Natural killer cell (primary cell): ENCODE measurements at regions not wholly inside any gene's neighbourhood (a gene's known extent, or its start where the extent isn't known, plus 50 kb on each side); places are given as distances from the start of the nearest gene placed in this dataset.
"Not testable (repeated sequence)": the region's sequence is repeated elsewhere in the genome, so short reads cannot be mapped to it uniquely, and the experiment has no call there.

Experiments
- ATAC-seq, 3 donors: fragments of 150-1000 bp in 2 of 3; fragments of 200-7000 bp in 1 of 3; cut with Tn5 transposase; 1 replicate in 1 of 3; 2 replicates in 2 of 3; pipeline ENCODE4 v1.10.0; 2021; ENCODE audit warnings: mild to moderate bottlenecking in 2 of 3, moderate library complexity in 2 of 3
- DNase-seq, 2 donors: peaks; one replicate each; pipeline versions ENCODE4 v3.0.0 to v3.0.0-alpha.2; 2013 to 2021; ENCODE audit warnings: mixed read lengths in 1 of 2
- H3K27ac ChIP-seq: one replicate; pipeline ENCODE4 v1.5.1; 2013; ENCODE audit warnings: mild to moderate bottlenecking, low read length
- H3K27me3 ChIP-seq: one replicate; pipeline ENCODE4 v1.6.1; 2013; ENCODE audit warnings: low read length; ENCODE audit not compliant: control insufficient read depth, insufficient read depth
- H3K36me3 ChIP-seq: one replicate; pipeline ENCODE4 v1.6.1; 2013; ENCODE audit warnings: low read length; ENCODE audit not compliant: control insufficient read depth, insufficient read depth
- H3K4me1 ChIP-seq: one replicate; pipeline ENCODE4 v1.6.1; 2013; ENCODE audit warnings: low read length; ENCODE audit not compliant: control insufficient read depth, insufficient read depth
- H3K4me3 ChIP-seq: one replicate; pipeline ENCODE4 v1.5.1; 2013; ENCODE audit warnings: low read length
- H3K9me3 ChIP-seq: one replicate; pipeline ENCODE4 v1.6.1; 2013; ENCODE audit warnings: low read length; ENCODE audit not compliant: control insufficient read depth, insufficient read depth
- H3K27ac Mint-ChIP-seq, 2 donors: one replicate each; pipeline ENCODE4 v1.8.0; 2022; ENCODE audit warnings: mild to moderate bottlenecking in 2 of 2, mixed read lengths in 2 of 2, moderate library complexity in 1 of 2
- H3K27me3 Mint-ChIP-seq, 2 donors: one replicate each; pipeline ENCODE4 v1.8.0; 2022; ENCODE audit warnings: low read depth in 2 of 2, mixed read lengths in 2 of 2
- H3K36me3 Mint-ChIP-seq: one replicate; pipeline ENCODE4 v1.8.0; 2022; ENCODE audit warnings: mixed read lengths
- H3K4me1 Mint-ChIP-seq, 2 donors: one replicate each; pipeline ENCODE4 v1.8.0; 2022; ENCODE audit warnings: mixed read lengths in 2 of 2
- H3K4me3 Mint-ChIP-seq: one replicate; pipeline ENCODE4 v1.8.0; 2022; ENCODE audit warnings: mild to moderate bottlenecking, moderate library complexity, mixed read lengths
- H3K9me3 Mint-ChIP-seq, 2 donors: one replicate each; pipeline ENCODE4 v1.8.0; 2022; ENCODE audit warnings: mixed read lengths in 2 of 2
- CTCF ChIP-seq: fragments of 200-600 bp; IDR thresholded peaks from one replicate; pipeline ENCODE4 v1.8.0; 2022; ENCODE audit warnings: antibody characterized with exemption
- WGBS: methylation state at CpG from one replicate; pipeline ENCODE4 v1.1.7; 2013; ENCODE audit warnings: missing lambda C conversion rate; ENCODE audit not compliant: insufficient coverage; 5-methylcytosine and 5-hydroxymethylcytosine counted together
- intact Hi-C: fragments of 100-400 bp; cut with micrococcal nuclease; formaldehyde crosslinking; loops from one replicate; pipeline ENCODE4 v1.14.2; 2022

GRCh38 chrX:825991-826390 lies 195.4 kb downstream of the SHOX start:
- no peak for TF ChIP-seq CTCF
- intact Hi-C loops, result no loop called here
- Mint-ChIP-seq H3K9me3 (peaks cover 3 to 5% of the 10 kb centered on the region in 2 donors), H3K27me3 (no peaks in the 10 kb centered on the region), H3K4me3 (no peak overlapping the region), H3K4me1 (no peaks in the 10 kb centered on the region), H3K27ac (no peak overlapping the region), H3K36me3 (no peaks in the 10 kb centered on the region)
- no peaks in the 10 kb centered on the region for H3K36me3 ChIP-seq
- no peaks in the 10 kb centered on the region for H3K27me3 ChIP-seq
- 90% methylated on average over 9 of the region's 11 CpGs for WGBS
- DNase-seq, result no peak
- H3K27ac ChIP-seq, result no peak overlapping the region
- H3K4me3 ChIP-seq, result no peak overlapping the region
- H3K4me1 ChIP-seq, result no peaks in the 10 kb centered on the region
- no peaks in the 10 kb centered on the region for H3K9me3 ChIP-seq
- no peak for ATAC-seq

GRCh38 chrX:823073-823472 lies 192.5 kb downstream of the SHOX start:
- ATAC-seq, H3K36me3 ChIP-seq, intact Hi-C loops, H3K27ac ChIP-seq, H3K27me3 ChIP-seq, H3K36me3 Mint-ChIP-seq, H3K9me3 Mint-ChIP-seq, DNase-seq, H3K27ac Mint-ChIP-seq, H3K4me1 ChIP-seq, H3K9me3 ChIP-seq, H3K4me3 ChIP-seq, H3K4me3 Mint-ChIP-seq, H3K27me3 Mint-ChIP-seq, H3K4me1 Mint-ChIP-seq: not testable (repeated sequence)
- WGBS, result no CpG with 5 or more reads among the region's 1 CpG

- H3K4me1 Mint-ChIP-seq, result no peaks in the 10 kb centered on the region
- 81% methylated on average over 12 of the region's 12 CpGs for WGBS
- no peak for TF ChIP-seq CTCF
- no peak overlapping the region for H3K4me3 Mint-ChIP-seq
- intact Hi-C loops, result no loop called here
- H3K36me3 Mint-ChIP-seq, result no peaks in the 10 kb centered on the region
- DNase-seq (no peak), ATAC-seq (no peak)
- H3K4me1 ChIP-seq, result no peaks in the 10 kb centered on the region
- no peak overlapping the region for H3K27ac Mint-ChIP-seq
- no peaks in the 10 kb centered on the region for H3K36me3 ChIP-seq
- no peaks in the 10 kb centered on the region for H3K27me3 ChIP-seq
- no peaks in the 10 kb centered on the region for H3K9me3 ChIP-seq
- no peak overlapping the region for H3K4me3 ChIP-seq
- H3K27ac ChIP-seq, result no peak overlapping the region
- peaks cover 2 to 3% of the 10 kb centered on the region in 2 donors for H3K9me3 Mint-ChIP-seq
- no peaks in the 10 kb centered on the region for H3K27me3 Mint-ChIP-seq
These were observed 190.9 kb downstream of the SHOX start for GRCh38 chrX:821327-822107.

DNA sequence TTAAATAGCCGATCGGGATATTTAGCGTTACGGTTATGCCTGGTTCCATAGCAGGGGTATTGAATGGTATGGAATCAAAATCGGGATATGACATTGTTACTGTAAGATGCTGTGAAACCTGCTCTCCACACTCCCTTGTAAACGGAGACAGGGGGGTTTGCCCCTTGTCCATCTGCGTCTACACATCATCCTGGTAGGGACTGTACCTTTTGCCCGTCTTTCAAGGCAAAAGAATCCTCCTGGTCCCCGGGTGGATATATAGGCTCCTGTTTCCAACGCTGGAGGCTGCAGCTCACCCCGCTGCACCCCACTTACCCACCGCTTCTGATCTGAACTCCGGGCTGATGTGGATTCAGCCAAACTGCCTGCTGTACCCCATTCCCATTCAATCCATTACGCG lies 189.1 kb downstream of the SHOX start:
- WGBS, result 91% methylated on average over 15 of the region's 15 CpGs
- H3K27me3 Mint-ChIP-seq, result no peaks in the 10 kb centered on the region
- H3K9me3 Mint-ChIP-seq, result peaks cover 2 to 3% of the 10 kb centered on the region in 2 donors
- H3K36me3 Mint-ChIP-seq, result no peaks in the 10 kb centered on the region
- no peak for TF ChIP-seq CTCF
- no peak overlapping the region for H3K27ac Mint-ChIP-seq
- DNase-seq (no peak), ATAC-seq (no peak)
- H3K27me3 ChIP-seq, result no peaks in the 10 kb centered on the region
- intact Hi-C loops, result no loop called here
- no peak overlapping the region for H3K4me3 Mint-ChIP-seq
- no peak overlapping the region for H3K27ac ChIP-seq
- H3K9me3 ChIP-seq, result no peaks in the 10 kb centered on the region
- no peak overlapping the region for H3K4me3 ChIP-seq
- no peaks in the 10 kb centered on the region for H3K4me1 Mint-ChIP-seq
- no peaks in the 10 kb centered on the region for H3K36me3 ChIP-seq
- no peaks in the 10 kb centered on the region for H3K4me1 ChIP-seq
